ENCODE measurements at regions not wholly inside any gene's neighbourhood (a gene's known extent, or its start where the extent isn't known, plus 50 kb on each side); places are given as distances from the start of the nearest gene placed in this dataset.

DNA sequence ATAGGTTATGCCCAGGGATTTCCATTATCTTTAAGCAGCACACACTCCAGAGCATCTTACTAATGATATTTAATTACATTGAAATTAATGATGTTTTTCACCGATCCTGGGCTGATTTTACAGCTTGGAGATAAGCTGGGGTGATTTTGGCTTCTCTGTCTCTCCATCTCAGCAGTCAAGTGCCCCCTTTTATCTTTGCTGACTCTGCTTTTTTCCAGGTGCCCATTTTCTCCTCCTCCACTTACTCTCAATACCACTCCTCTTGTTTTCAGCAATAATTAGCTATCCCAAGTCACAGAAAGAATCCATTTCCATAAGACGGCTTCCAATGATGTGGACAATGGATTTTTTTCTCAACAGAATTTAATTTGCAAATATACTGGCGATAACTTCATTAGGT, 266.7 kb downstream of the GBA3 start:
- no peak for DNase-seq (ENCODE audit: low read depth, low spot score)

DNA sequence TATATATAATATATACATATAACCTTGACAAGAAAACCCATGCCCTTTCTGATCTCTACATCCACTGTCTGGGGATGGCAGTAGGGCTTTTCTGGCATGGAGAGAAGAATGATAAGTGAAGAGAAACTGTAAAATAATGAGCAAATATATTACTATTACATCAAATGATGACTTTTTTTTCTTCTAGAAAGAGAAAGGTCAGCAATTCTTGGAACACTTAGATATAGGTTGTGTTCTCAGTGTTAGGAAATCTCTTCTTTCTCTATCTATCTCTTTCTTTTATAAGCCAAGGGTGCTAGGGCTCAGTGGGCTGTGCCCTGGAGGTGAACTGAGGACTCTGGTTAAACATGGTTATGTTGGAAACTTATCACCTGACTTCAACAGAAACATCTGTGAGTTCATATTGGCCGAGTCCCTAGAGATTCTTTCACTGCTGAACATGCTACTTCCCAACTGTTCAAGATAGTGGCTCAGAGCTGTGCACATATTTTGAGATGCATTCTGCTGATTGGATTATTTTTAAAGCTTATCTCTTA, 265.1 kb downstream of the GBA3 start:
- DNase-seq (ENCODE audit: low read depth, low spot score) = no peak

GRCh38 chr4:22949161-22949855, 256.6 kb downstream of the GBA3 start:
- no peak for DNase-seq (ENCODE audit: low read depth, low spot score)

GRCh38 chr4:22947851-22948250, 255.1 kb downstream of the GBA3 start:
- DNase-seq (ENCODE audit: low read depth, low spot score) = no peak

- no peak for DNase-seq (ENCODE audit: low read depth, low spot score)
Observed at GRCh38 chr4:22942920-22943559, 250.3 kb downstream of the GBA3 start.

- DNase-seq (ENCODE audit: low read depth, low spot score) = no peak
Observed at GRCh38 chr4:22941688-22942375, 249.1 kb downstream of the GBA3 start.

DNA sequence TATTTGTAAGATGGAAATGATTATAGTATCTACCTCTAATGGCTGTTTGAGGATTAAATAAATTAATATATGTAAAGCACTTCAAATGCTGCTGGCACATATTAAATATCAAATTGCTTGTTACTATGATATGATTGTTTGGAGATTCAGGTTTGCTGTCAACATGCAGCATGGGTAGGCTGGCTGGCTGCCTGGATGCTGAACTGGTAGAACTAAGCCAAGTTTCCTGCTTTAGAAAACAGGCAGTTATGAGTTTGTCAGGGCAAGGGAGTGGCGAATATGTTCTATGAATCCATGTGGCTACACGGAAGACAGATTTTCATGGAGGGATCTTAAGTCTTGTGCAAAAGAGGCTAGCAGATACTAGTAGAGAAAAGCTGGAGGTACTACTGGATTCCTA, 239.6 kb downstream of the GBA3 start:
- DNase-seq (ENCODE audit: low read depth, low spot score) = no peak

DNA sequence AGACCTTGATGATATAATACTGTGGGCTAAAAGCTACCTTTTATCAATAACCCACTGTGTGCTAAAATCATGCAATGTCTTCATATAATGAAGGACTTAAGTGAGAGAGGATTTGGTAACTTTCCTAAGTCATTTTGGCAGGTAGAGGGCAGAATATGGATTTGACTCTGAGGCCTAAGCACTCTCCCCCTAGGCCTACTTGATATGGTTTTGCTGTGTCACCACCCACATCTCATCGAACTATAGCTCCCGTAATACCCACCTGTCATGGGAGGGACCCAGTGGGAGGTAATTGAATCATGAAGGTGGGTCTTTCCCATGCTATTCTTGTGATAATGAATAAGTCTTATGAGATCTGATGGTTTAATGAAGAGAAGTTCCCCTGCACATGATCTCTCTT, 229.7 kb downstream of the GBA3 start:
- DNase-seq (ENCODE audit: low read depth, low spot score) = no peak

GRCh38 chr4:22921936-22922335, 229.2 kb downstream of the GBA3 start:
- DNase-seq (ENCODE audit: low read depth, low spot score) = no peak

- no peak for DNase-seq (ENCODE audit: low read depth, low spot score)
Observed at GRCh38 chr4:22911285-22911684, 218.5 kb downstream of the GBA3 start.

DNA sequence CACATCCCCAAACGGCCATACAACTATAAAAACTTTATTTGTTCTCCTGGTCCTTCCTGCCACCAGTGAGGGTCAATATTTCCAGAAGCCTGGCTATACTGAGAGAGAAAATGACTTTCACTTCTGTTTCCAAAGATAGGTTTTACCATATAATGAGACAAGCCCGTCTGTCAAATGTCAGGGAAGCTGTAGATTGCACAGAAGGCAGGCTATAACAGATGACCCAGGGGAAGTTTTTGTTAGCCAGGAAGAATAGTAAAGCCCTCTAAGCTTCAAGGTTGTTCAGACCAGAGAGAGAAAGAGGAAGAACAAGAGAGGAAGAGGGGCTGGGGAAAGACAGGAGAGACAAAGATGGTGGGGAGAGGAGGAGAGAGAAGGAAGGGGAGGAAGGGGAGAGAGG, 217.5 kb downstream of the GBA3 start:
- DNase-seq (ENCODE audit: low read depth, low spot score) = no peak

DNA sequence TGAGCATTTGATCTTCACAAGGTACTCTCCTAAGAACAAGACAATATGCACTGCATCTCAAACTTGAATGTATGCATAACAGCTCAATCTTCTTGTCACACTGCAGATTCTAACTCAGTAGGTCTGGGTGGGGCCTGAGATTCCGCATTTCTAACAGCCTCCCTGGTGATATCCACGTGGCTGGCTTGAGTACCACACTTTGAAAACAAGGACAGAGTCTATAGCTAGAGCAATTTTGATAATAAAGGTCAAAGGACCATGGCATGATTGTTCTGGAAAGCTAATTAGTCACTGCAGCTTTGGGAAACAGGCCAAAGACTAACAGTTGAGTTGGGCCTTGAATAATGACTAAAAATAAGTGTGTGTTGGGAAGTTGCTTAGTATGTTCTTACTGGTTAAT, 213.3 kb downstream of the GBA3 start:
- no peak for DNase-seq (ENCODE audit: low read depth, low spot score)

DNA sequence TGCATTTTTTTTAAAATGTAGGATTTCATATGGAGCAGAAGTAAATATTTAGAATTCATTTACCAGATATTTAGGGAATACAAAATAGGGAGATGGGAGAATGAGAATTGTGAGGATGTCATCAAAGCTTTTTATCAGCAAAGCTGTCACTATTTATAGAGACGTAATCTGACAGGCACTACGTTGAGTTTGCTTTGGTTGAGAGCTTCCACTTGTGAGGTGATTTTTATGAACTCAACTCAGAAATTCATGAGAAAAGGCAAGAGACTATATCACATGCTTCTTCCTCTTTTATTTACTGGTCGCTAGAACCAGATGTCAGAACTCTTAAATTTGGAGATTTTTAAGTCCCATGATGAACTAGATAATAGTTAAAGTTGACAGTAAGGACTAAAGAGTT, 211.2 kb downstream of the GBA3 start:
- no peak for DNase-seq (ENCODE audit: low read depth, low spot score)

DNA sequence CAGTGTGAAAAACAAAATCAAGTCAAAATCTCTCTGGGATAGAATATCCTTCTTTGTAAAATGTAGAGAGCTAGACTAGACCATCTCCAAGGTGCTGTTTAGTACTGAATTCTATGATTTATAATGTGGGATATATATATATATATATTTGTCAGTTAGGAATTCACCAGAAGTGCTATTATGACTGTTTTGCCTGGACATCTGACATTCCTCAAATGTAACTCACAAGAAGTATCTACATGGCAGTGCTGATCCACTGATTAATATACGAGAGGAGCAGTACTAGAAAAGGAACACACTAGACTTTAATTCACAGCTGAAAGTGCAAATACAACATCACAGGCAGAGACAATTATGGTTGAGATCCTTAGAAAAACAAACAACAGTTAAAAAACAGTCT, 208.9 kb downstream of the GBA3 start:
- DNase-seq (ENCODE audit: low read depth, low spot score) = no peak

- no peak for DNase-seq (ENCODE audit: low read depth, low spot score)
Observed at GRCh38 chr4:22900876-22901275, 208.1 kb downstream of the GBA3 start.

DNA sequence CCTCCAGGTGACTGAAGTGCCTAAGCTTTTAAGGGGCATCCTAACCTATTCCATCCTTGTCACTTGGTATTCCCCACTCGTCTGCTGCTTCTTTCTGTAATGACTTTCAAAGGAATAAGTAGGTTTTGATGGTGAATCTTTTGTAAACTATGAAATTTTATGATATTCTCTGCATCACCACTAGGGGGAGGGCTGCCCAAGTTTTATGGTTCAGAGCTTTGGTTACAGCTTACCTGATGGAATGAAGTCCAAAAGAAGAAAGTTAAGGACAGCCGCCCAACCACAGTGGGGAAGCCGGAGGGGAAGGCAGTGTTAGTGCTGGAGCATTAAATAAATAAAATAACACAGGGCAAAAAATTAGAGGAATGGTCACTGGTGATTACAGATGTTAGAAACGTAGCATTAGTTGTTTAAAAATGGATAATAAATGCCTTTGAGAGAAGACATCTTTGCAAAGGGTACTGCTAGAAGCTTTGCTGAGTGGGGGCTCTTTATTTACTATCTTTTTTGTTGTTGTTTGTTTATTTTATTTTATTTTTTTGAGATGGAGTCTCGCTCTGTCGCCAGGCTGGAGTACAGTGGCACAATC, 204.9 kb downstream of the GBA3 start:
- DNase-seq (ENCODE audit: low read depth, low spot score) = no peak

GRCh38 chr4:22895482-22895881, 202.7 kb downstream of the GBA3 start:
- DNase-seq (ENCODE audit: low read depth, low spot score) = no peak

GRCh38 chr4:22884157-22884556, 191.4 kb downstream of the GBA3 start:
- no peak for DNase-seq (ENCODE audit: low read depth, low spot score)

DNA sequence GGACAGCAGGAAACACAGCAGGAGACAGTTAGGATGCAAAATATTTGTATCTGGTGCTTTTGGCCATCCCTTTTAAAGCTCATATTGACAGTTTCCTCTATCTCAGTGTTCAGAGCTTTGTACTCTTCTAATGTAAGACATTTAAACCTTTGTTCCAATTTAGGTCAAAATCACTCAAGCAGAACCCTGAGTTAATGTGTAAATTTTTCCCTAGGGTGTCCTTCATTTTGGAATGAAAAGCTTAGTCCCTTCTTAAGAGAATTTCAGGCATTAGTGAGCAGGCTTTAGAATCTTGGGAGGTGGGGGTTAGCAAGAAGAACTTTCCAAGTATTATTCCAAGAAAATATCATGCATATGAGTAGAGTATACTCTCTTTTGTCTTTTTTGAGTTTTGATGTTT, 188.7 kb downstream of the GBA3 start:
- no peak for DNase-seq (ENCODE audit: low read depth, low spot score)

GRCh38 chr4:22877486-22878052, 184.8 kb downstream of the GBA3 start:
- DNase-seq (ENCODE audit: low read depth, low spot score) = no peak

DNA sequence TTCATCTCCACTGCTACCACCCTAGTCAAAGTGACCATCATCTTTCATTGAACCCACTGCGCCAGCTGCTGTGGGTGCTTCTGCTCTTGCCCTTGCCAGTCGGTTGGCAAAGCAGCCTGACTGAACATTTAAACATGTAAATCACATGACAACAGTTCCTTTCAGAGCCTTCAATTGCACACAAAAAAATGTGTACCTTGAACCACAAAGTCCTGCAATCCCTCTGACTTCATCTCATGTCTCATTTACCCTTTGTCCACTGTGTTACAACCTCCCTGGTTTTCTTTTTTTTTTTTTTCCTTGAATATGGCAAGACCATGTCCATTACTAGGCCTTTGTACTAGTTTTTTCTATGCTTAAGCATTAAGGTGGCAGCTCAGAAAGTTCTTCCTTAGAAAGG, 183.5 kb downstream of the GBA3 start:
- no peak for DNase-seq (ENCODE audit: low read depth, low spot score)

- no peak for DNase-seq (ENCODE audit: low read depth, low spot score)
Observed at GRCh38 chr4:22875587-22876257, 183.0 kb downstream of the GBA3 start.
